ENCODE measurements at regions not wholly inside any gene's neighbourhood (a gene's known extent, or its start where the extent isn't known, plus 50 kb on each side); places are given as distances from the start of the nearest gene placed in this dataset.

- TF ChIP-seq SIN3A (conservative IDR thresholded peaks at IDR 0.05 in 1 of 2, IDR thresholded peaks at IDR 0.05 in 1 of 2; ENCODE audit: low read depth in 1 of 2, low read length in 2 of 2) (no peak), TBP (IDR thresholded peaks at IDR 0.05; ENCODE audit: low read depth, low read length) (no peak), KDM1A (IDR thresholded peaks at IDR 0.05; ENCODE audit: borderline replicate concordance, low read length) (no peak), NANOG (IDR thresholded peaks at IDR 0.05; ENCODE audit: insufficient read depth, low read depth, low read length, poor library complexity, severe bottlenecking) (no peak), NRF1 (IDR thresholded peaks at IDR 0.05; ENCODE audit: low read depth, low read length) (no peak), CHD7 (IDR thresholded peaks at IDR 0.05; ENCODE audit: insufficient replicate concordance, low read length) (no peak), MAFK (IDR thresholded peaks at IDR 0.05; ENCODE audit: low read depth, low read length) (no peak)
These were observed 56.1 kb upstream of the PMFBP1 start (continued) for GRCh38 chr16:72228014-72228413.
